Mammary epithelial cell (primary cell): ENCODE measurements at regions not wholly inside any gene's neighbourhood (a gene's known extent, or its start where the extent isn't known, plus 50 kb on each side); places are given as distances from the start of the nearest gene placed in this dataset.

Source experiments
- CTCF ChIP-seq, 2 donors: IDR thresholded peaks in 1 of 2; conservative IDR thresholded peaks in 1 of 2; 2 replicates each; pipeline ENCODE4 v1.5.1; 2011 to 2012; ENCODE audit warnings: inconsistent platforms in 2 of 2, low read length in 2 of 2, mild to moderate bottlenecking in 2 of 2, control low read depth in 1 of 2, low read depth in 1 of 2; ENCODE audit not compliant: insufficient read depth in 1 of 2; ENCODE audit errors: extremely low read depth in 1 of 2
- EZH2 ChIP-seq: IDR thresholded peaks from 2 replicates; pipeline ENCODE4 v1.6.1; 2012; ENCODE audit warnings: low read length, inconsistent platforms, borderline replicate concordance

- TF ChIP-seq CTCF (conservative IDR thresholded peaks at IDR 0.05 in 1 of 2, IDR thresholded peaks at IDR 0.05 in 1 of 2; ENCODE audit: extremely low read depth in 1 of 2, insufficient read depth in 1 of 2, low read depth in 1 of 2, low read length in 2 of 2) (no peak), EZH2 (no peak)
Observed at GRCh38 chr2:117411983-117412382, 402.5 kb upstream of the DDX18 start.
